Keratinocyte (primary cell): ENCODE measurements at regions not wholly inside any gene's neighbourhood (a gene's known extent, or its start where the extent isn't known, plus 50 kb on each side); places are given as distances from the start of the nearest gene placed in this dataset.

Experiments used
- DNase-seq: peaks from one replicate; pipeline ENCODE4 v3.0.0-alpha.2; 2011; ENCODE audit warnings: low read depth, missing footprints, low spot score
- FAIRE-seq: peaks from 2 replicates; lab custom pipeline; 2011; peaks lifted over from hg19 to GRCh38; lab: Jason Lieb, UNC
- H2AFZ ChIP-seq: 2 replicates; pipeline ENCODE4 v1.6.0; 2012; ENCODE audit warnings: low read length, control low read depth, inconsistent platforms; ENCODE audit not compliant: control insufficient read depth
- H3K27ac ChIP-seq: 2 replicates; pipeline ENCODE4 v1.5.1; 2011; ENCODE audit warnings: low read length; ENCODE audit not compliant: control insufficient read depth, insufficient read depth
- H3K27me3 ChIP-seq: 3 replicates; pipeline ENCODE4 v1.6.0; 2011; ENCODE audit warnings: low read length; ENCODE audit not compliant: control insufficient read depth, insufficient read depth; ENCODE audit errors: extremely low read depth
- H3K36me3 ChIP-seq, 2 experiments: 2 replicates in 1 of 2; 3 replicates in 1 of 2; pipeline ENCODE4 v1.5.1; 2011; ENCODE audit warnings: low read length in 2 of 2, mild to moderate bottlenecking in 1 of 2; ENCODE audit not compliant: control insufficient read depth in 2 of 2, insufficient read depth in 2 of 2; ENCODE audit errors: extremely low read depth in 1 of 2
- H3K4me1 ChIP-seq: 3 replicates; pipeline ENCODE4 v1.5.1; 2011; ENCODE audit warnings: low read length; ENCODE audit not compliant: control insufficient read depth, insufficient read depth; ENCODE audit errors: extremely low read depth
- H3K4me2 ChIP-seq: 3 replicates; pipeline ENCODE4 v1.6.0; 2011; ENCODE audit warnings: low read depth, low read length; ENCODE audit not compliant: control insufficient read depth, insufficient read depth; ENCODE audit errors: extremely low read depth
- H3K4me3 ChIP-seq, 3 experiments: fragments of 200-600 bp in 1 of 3; sonication (generic) in 1 of 3; 2 replicates in 2 of 3; 3 replicates in 1 of 3; pipeline ENCODE4 v1.5.1; 2011 to 2016; ENCODE audit warnings: low read length in 3 of 3, mild to moderate bottlenecking in 3 of 3, control low read depth in 2 of 3, inconsistent platforms in 1 of 3, low read depth in 1 of 3, mixed read lengths in 1 of 3, mixed run types in 1 of 3, moderate library complexity in 1 of 3; ENCODE audit not compliant: control insufficient read depth in 2 of 3, insufficient read depth in 2 of 3; ENCODE audit errors: extremely low read depth in 1 of 3
- H3K79me2 ChIP-seq: 2 replicates; pipeline ENCODE4 v1.6.0; 2012; ENCODE audit warnings: low read length; ENCODE audit not compliant: control insufficient read depth, insufficient read depth
- H3K9ac ChIP-seq: 3 replicates; pipeline ENCODE4 v1.6.0; 2011; ENCODE audit warnings: low read length; ENCODE audit not compliant: control insufficient read depth, insufficient read depth; ENCODE audit errors: extremely low read depth
- H3K9me1 ChIP-seq: 3 replicates; pipeline ENCODE4 v1.6.0; 2011; ENCODE audit warnings: low read length; ENCODE audit not compliant: control insufficient read depth, insufficient read depth; ENCODE audit errors: extremely low read depth
- H3K9me3 ChIP-seq: 2 replicates; pipeline ENCODE4 v1.5.1; 2012; ENCODE audit warnings: low read depth, low read length; ENCODE audit not compliant: control insufficient read depth
- H4K20me1 ChIP-seq: 3 replicates; pipeline ENCODE4 v1.6.0; 2011; ENCODE audit warnings: low read length; ENCODE audit not compliant: control insufficient read depth, insufficient read depth; ENCODE audit errors: extremely low read depth
- CTCF ChIP-seq, 3 experiments: IDR thresholded peaks in 1 of 3; conservative IDR thresholded peaks in 1 of 3; optimal IDR thresholded peaks in 1 of 3; 2 replicates in 2 of 3; 3 replicates in 1 of 3; pipeline versions ENCODE3 to v1.5.1; 2011; ENCODE audit warnings: low read length in 3 of 3, mild to moderate bottlenecking in 3 of 3, moderate library complexity in 2 of 3, control low read depth in 1 of 3, inconsistent platforms in 1 of 3; ENCODE audit not compliant: insufficient read depth in 2 of 3; ENCODE audit errors: extremely low read depth in 1 of 3
- EZH2 ChIP-seq: IDR thresholded peaks from one replicate; pipeline ENCODE4 v1.6.1; 2012; ENCODE audit warnings: inconsistent platforms, mild to moderate bottlenecking, low read length, moderate library complexity
- dilution Hi-C: fragments of 300-500 bp; cut with MboI; formaldehyde crosslinking; loops from one replicate; pipeline ENCODE4 v1.7.0; 2020; ENCODE audit warnings: low sequenced_read_pairs; ENCODE audit not compliant: extremely low pct_ligation_motif_present

DNA sequence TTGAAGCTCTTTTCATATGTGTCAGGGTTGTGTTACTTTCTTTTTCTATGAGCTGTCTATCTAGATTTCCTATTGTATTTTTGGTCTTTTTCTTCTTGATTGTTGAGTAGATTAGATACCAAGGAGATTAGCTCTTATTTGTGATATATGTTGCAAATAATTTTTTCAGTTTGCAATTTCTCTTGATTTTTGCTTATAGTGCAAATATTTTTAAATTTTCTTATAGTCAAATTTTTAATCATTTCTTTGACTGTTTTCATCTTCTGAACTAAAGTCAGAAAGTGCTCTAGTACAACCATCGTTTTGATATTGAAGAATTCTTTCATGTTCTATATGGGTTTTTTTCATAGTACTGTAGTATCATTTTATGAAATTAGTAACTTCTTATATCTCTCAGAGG is 193.7 kb downstream of the OSTF1 start:
- FAIRE-seq = no peak
- DNase-seq = no peak
- Histone ChIP-seq H3K27me3 (no peaks in the 10 kb centered on the region), H3K36me3 (no peaks in the 10 kb centered on the region), H3K4me1 (no peaks in the 10 kb centered on the region), H3K79me2 (no peaks in the 10 kb centered on the region), H3K4me3 (no peak overlapping the region), H4K20me1 (no peaks in the 10 kb centered on the region), H3K27ac (no peak overlapping the region), H3K4me2 (no peak overlapping the region), H3K9me1 (no peaks in the 10 kb centered on the region), H3K9ac (no peak overlapping the region), H3K9me3 (no peaks in the 10 kb centered on the region), H2AFZ (no peak overlapping the region)
- dilution Hi-C loops = no loop called here
- TF ChIP-seq EZH2 (no peak), CTCF (optimal IDR thresholded peaks at IDR 0.05 in 1 of 3, IDR thresholded peaks at IDR 0.05 in 1 of 3, conservative IDR thresholded peaks at IDR 0.05 in 1 of 3; ENCODE audit: extremely low read depth in 1 of 3, insufficient read depth in 2 of 3, low read length in 3 of 3) (no peak)

DNA sequence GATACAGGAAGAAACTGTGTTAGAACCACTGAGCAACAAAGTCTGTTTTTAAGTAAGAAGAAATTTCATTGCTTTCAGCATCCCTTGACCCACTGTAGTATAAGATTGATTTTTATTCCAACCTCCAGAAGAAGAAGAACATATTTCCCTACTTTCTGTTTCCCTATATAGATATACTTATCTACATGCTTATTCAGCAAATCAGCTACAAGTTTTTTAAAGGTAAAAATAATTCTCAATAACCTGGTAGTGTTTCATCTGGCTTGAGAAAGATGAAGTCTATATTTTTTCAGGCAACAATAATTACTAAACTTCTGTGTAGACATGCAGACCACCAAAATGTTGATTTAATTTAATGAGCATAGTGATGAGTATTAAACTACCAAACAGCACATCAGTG is 201.0 kb downstream of the OSTF1 start:
- DNase-seq (no peak), FAIRE-seq (no peak)
- Histone ChIP-seq H3K79me2 (no peaks in the 10 kb centered on the region), H3K4me1 (no peaks in the 10 kb centered on the region), H3K9me1 (no peaks in the 10 kb centered on the region), H3K27me3 (no peaks in the 10 kb centered on the region), H3K4me2 (no peak overlapping the region), H3K9me3 (no peaks in the 10 kb centered on the region), H4K20me1 (no peaks in the 10 kb centered on the region), H3K27ac (no peak overlapping the region), H3K4me3 (no peak overlapping the region), H2AFZ (no peak overlapping the region), H3K9ac (no peak overlapping the region), H3K36me3 (no peaks in the 10 kb centered on the region)
- no peak for TF ChIP-seq CTCF (optimal IDR thresholded peaks at IDR 0.05 in 1 of 3, IDR thresholded peaks at IDR 0.05 in 1 of 3, conservative IDR thresholded peaks at IDR 0.05 in 1 of 3; ENCODE audit: extremely low read depth in 1 of 3, insufficient read depth in 2 of 3, low read length in 3 of 3)
- no peak for TF ChIP-seq EZH2
- dilution Hi-C loops = no loop called here
